MCF 10A (cell line): ENCODE measurements at regions not wholly inside any gene's neighbourhood (a gene's known extent, or its start where the extent isn't known, plus 50 kb on each side); places are given as distances from the start of the nearest gene placed in this dataset.

ENCODE experiments used
- BruUV-seq: library from RNA; stranded (reverse); fragments of 400-500 nt; replicated peaks from 2 replicates; lab custom pipeline; 2021; lab: Mats Ljungman, UMichigan
- CTCF ChIA-PET: fragments of 300-600 bp; sonication (Branson Sonifier 250); formaldehyde crosslinking; extraction: SDS; loops from one replicate; lab custom pipeline; 2021; ENCODE audit warnings: antibody characterized with exemption, inconsistent platforms; lab: Yijun Ruan, JAX
- POLR2A ChIA-PET: fragments of 300-600, 350-650 bp; sonication (Branson Sonifier 250); formaldehyde crosslinking; extraction: SDS; loops from one replicate; lab custom pipeline; 2020; ENCODE audit warnings: antibody characterized with exemption, inconsistent platforms; lab: Yijun Ruan, JAX
- DNase-seq: peaks from one replicate; pipeline ENCODE4 v3.0.0-alpha.2; 2018; ENCODE audit not compliant: unreplicated experiment
- H3K27ac Mint-ChIP-seq: one replicate; pipeline ENCODE4 v1.8.0; 2022; ENCODE audit warnings: mild to moderate bottlenecking, low read depth, mixed read lengths; ENCODE audit not compliant: unreplicated experiment
- H3K27me3 Mint-ChIP-seq: one replicate; pipeline ENCODE4 v1.8.0; 2022; ENCODE audit warnings: mixed read lengths; ENCODE audit not compliant: insufficient read depth, unreplicated experiment
- H3K36me3 Mint-ChIP-seq: one replicate; pipeline ENCODE4 v1.8.0; 2022; ENCODE audit warnings: mild to moderate bottlenecking, moderate library complexity, mixed read lengths; ENCODE audit not compliant: insufficient read depth, unreplicated experiment
- H3K4me1 Mint-ChIP-seq: one replicate; pipeline ENCODE4 v1.8.0; 2022; ENCODE audit warnings: mixed read lengths; ENCODE audit not compliant: insufficient read depth, unreplicated experiment
- H3K4me3 Mint-ChIP-seq: one replicate; pipeline ENCODE4 v1.8.0; 2022; ENCODE audit warnings: mild to moderate bottlenecking, moderate library complexity, mixed read lengths; ENCODE audit not compliant: unreplicated experiment
- H3K9me3 Mint-ChIP-seq: one replicate; pipeline ENCODE4 v1.8.0; 2022; ENCODE audit warnings: mixed read lengths; ENCODE audit not compliant: unreplicated experiment
- CTCF ChIP-seq: fragments of 200-600 bp; IDR thresholded peaks from one replicate; pipeline ENCODE4 v1.8.0; 2022; ENCODE audit warnings: antibody characterized with exemption, mild to moderate bottlenecking; ENCODE audit not compliant: unreplicated experiment
- intact Hi-C: fragments of 100-400 bp; cut with micrococcal nuclease; formaldehyde crosslinking; loops from 2 replicates; pipeline ENCODE4 v1.14.1; 2022

GRCh38 chr13:83996415-83996814, 114.1 kb upstream of the SLITRK1 start:
- no TSS peak for BruUV-seq
- intact Hi-C loops: no loop called here
- CTCF ChIA-PET: interaction anchor here (0.6 to 0.7 kb wide), 2 partner anchors 179 to 549 kb away, joined by 3 read pairs; no protein-coding TSS in a partner anchor
- H3K4me3 Mint-ChIP-seq: no peak overlapping the region
- POLR2A ChIA-PET: interaction anchor here (0.7 kb wide), 1 partner anchor 49 kb away, joined by 3 read pairs; no protein-coding TSS in a partner anchor
- peaks cover 9% of the 10 kb centered on the region for H3K9me3 Mint-ChIP-seq
- H3K4me1 Mint-ChIP-seq: no peaks in the 10 kb centered on the region
- no peaks in the 10 kb centered on the region for H3K36me3 Mint-ChIP-seq
- DNase-seq: no peak
- H3K27ac Mint-ChIP-seq: no peak overlapping the region
- TF ChIP-seq CTCF: no peak
- no peaks in the 10 kb centered on the region for H3K27me3 Mint-ChIP-seq

GRCh38 chr13:83995930-83996329, 113.7 kb upstream of the SLITRK1 start:
- ChIA-PET POLR2A (interaction anchor here (0.7 kb wide), 1 partner anchor 22 kb away, joined by 3 read pairs; no protein-coding TSS in a partner anchor), CTCF (interaction anchor here (0.5 kb wide), 1 partner anchor 1577 kb away, joined by 3 read pairs; no protein-coding TSS in a partner anchor)
- peaks cover 4% of the 10 kb centered on the region for H3K9me3 Mint-ChIP-seq
- TF ChIP-seq CTCF: no peak
- no peaks in the 10 kb centered on the region for H3K27me3 Mint-ChIP-seq
- no peak overlapping the region for H3K27ac Mint-ChIP-seq
- no peak overlapping the region for H3K4me3 Mint-ChIP-seq
- no peaks in the 10 kb centered on the region for H3K4me1 Mint-ChIP-seq
- intact Hi-C loops: no loop called here
- no TSS peak for BruUV-seq
- DNase-seq: no peak
- no peaks in the 10 kb centered on the region for H3K36me3 Mint-ChIP-seq

GRCh38 chr13:83992566-83993358, 110.5 kb upstream of the SLITRK1 start:
- no peak overlapping the region for H3K27ac Mint-ChIP-seq

More at GRCh38 chr13:83992566-83993358, 110.5 kb upstream of the SLITRK1 start:
- intact Hi-C loops: no loop called here
- ChIA-PET CTCF (interaction anchor here (0.9 kb wide), 1 partner anchor 12 kb away, joined by 4 read pairs; no protein-coding TSS in a partner anchor), POLR2A (no interaction called here)
- BruUV-seq: no TSS peak
- no peaks in the 10 kb centered on the region for H3K27me3 Mint-ChIP-seq
- peaks cover 4% of the 10 kb centered on the region for H3K9me3 Mint-ChIP-seq
- H3K36me3 Mint-ChIP-seq: no peaks in the 10 kb centered on the region
- H3K4me1 Mint-ChIP-seq: no peaks in the 10 kb centered on the region
- H3K4me3 Mint-ChIP-seq: no peak overlapping the region
- TF ChIP-seq CTCF: no peak
- DNase-seq: no peak
